H1 (cell line): ENCODE measurements at regions not wholly inside any gene's neighbourhood (a gene's known extent, or its start where the extent isn't known, plus 50 kb on each side); places are given as distances from the start of the nearest gene placed in this dataset.

Experiments used
- CTCF ChIA-PET: fragments of 300-600 bp; sonication (Branson Sonifier 250); formaldehyde crosslinking; loops from one replicate; lab custom pipeline; 2021; ENCODE audit not compliant: partially characterized antibody; lab: Charles Lee
- POLR2A ChIA-PET: fragments of 300-600 bp; sonication (Branson Sonifier 250); formaldehyde crosslinking; loops from one replicate; lab custom pipeline; 2021; ENCODE audit warnings: inconsistent platforms; ENCODE audit not compliant: partially characterized antibody; lab: Charles Lee
- DNase-seq, 2 experiments: peaks; one replicate each; pipeline versions ENCODE4 v3.0.0 to v3.0.0-alpha.2; 2010 to 2022; ENCODE audit warnings: low spot score in 2 of 2, low read depth in 1 of 2, mixed read lengths in 1 of 2
- FAIRE-seq: peaks from 2 replicates; lab custom pipeline; 2011; peaks lifted over from hg19 to GRCh38; lab: Jason Lieb, UNC
- H2AFZ ChIP-seq: 2 replicates; pipeline ENCODE4 v1.8.1; 2012; ENCODE audit warnings: low read length, inconsistent platforms
- H2AK5ac ChIP-seq: 2 replicates; pipeline ENCODE4 v1.6.1; 2013; ENCODE audit warnings: low read depth, low read length
- H2BK120ac ChIP-seq: replicated peaks from 2 replicates; pipeline ENCODE3; 2013; ENCODE audit warnings: low read depth, low read length, inconsistent platforms
- H2BK12ac ChIP-seq: 2 replicates; pipeline ENCODE4 v1.6.1; 2013; ENCODE audit warnings: low read depth, low read length
- H2BK15ac ChIP-seq: 2 replicates; pipeline ENCODE4 v1.6.1; 2013; ENCODE audit warnings: low read length
- H2BK20ac ChIP-seq: 2 replicates; pipeline ENCODE4 v1.6.1; 2013; ENCODE audit warnings: low read length
- H2BK5ac ChIP-seq: 2 replicates; pipeline ENCODE4 v1.6.1; 2013; ENCODE audit warnings: low read depth, low read length
- H3K14ac ChIP-seq: 2 replicates; pipeline ENCODE4 v1.6.1; 2013; ENCODE audit warnings: inconsistent platforms; ENCODE audit not compliant: insufficient read length
- H3K18ac ChIP-seq: 2 replicates; pipeline ENCODE4 v1.6.1; 2013; ENCODE audit warnings: low read length; ENCODE audit errors: extremely low read depth
- H3K23ac ChIP-seq: 2 replicates; pipeline ENCODE4 v1.6.1; 2013; ENCODE audit warnings: inconsistent platforms; ENCODE audit not compliant: insufficient read length
- H3K23me2 ChIP-seq: 2 replicates; pipeline ENCODE4 v1.6.1; 2013; ENCODE audit warnings: low read depth, low read length
- H3K27ac ChIP-seq: 2 replicates; pipeline ENCODE4 v1.6.1; 2011; ENCODE audit warnings: low read depth, low read length, inconsistent platforms
- H3K27me3 ChIP-seq, 4 experiments: replicated peaks in 1 of 4; 1 replicate in 1 of 4; 2 replicates in 3 of 4; pipeline versions ENCODE4 v1.6.1 to v1.8.1; 2011 to 2013; ENCODE audit warnings: low read length in 3 of 4, mild to moderate bottlenecking in 3 of 4, inconsistent platforms in 2 of 4, mixed read lengths in 2 of 4, moderate library complexity in 1 of 4; ENCODE audit not compliant: control insufficient read depth in 3 of 4, insufficient read depth in 3 of 4; ENCODE audit errors: extremely low read depth in 1 of 4
- H3K36me3 ChIP-seq, 4 experiments: 2 replicates each; pipeline versions ENCODE4 v1.6.1 to v1.8.1; 2011 to 2013; ENCODE audit warnings: mild to moderate bottlenecking in 4 of 4, low read length in 3 of 4, moderate library complexity in 2 of 4, control low read depth in 1 of 4, inconsistent platforms in 1 of 4; ENCODE audit not compliant: insufficient read depth in 4 of 4, control insufficient read depth in 2 of 4
- H3K4ac ChIP-seq: replicated peaks from 2 replicates; pipeline ENCODE3; 2013; ENCODE audit warnings: low read length, low read depth, mixed read lengths, inconsistent platforms; ENCODE audit not compliant: insufficient read length
- H3K4me1 ChIP-seq, 4 experiments: replicated peaks in 1 of 4; 1 replicate in 1 of 4; 2 replicates in 3 of 4; pipeline versions ENCODE4 v1.6.1 to v1.8.1; 2011 to 2013; ENCODE audit warnings: low read length in 3 of 4, inconsistent platforms in 2 of 4, mixed read lengths in 1 of 4; ENCODE audit not compliant: insufficient read depth in 4 of 4, control insufficient read depth in 3 of 4
- H3K4me2 ChIP-seq, 2 experiments: 2 replicates each; pipeline versions ENCODE4 v1.6.1 to v1.8.1; 2011 to 2013; ENCODE audit warnings: low read depth in 2 of 2, low read length in 2 of 2, control low read depth in 1 of 2, inconsistent platforms in 1 of 2, mild to moderate bottlenecking in 1 of 2; ENCODE audit not compliant: insufficient read depth in 1 of 2
- H3K4me3 ChIP-seq, 4 experiments: fragments of 200-600, 300-600 bp in 1 of 4; sonication (generic), shearing (Covaris generic), sonication (Bioruptor Twin) in 1 of 4; 2 replicates each; pipeline versions ENCODE4 v1.5.1 to v1.8.1; 2011 to 2016; ENCODE audit warnings: low read length in 4 of 4, low read depth in 3 of 4, control low read depth in 2 of 4, inconsistent platforms in 2 of 4, mild to moderate bottlenecking in 2 of 4, mixed read lengths in 1 of 4, moderate library complexity in 1 of 4; ENCODE audit not compliant: insufficient read depth in 2 of 4; ENCODE audit errors: extremely low read depth in 1 of 4
- H3K56ac ChIP-seq: replicated peaks from 2 replicates; pipeline ENCODE3; 2013; ENCODE audit warnings: low read depth, mild to moderate bottlenecking, mixed read lengths, low read length, inconsistent platforms; ENCODE audit not compliant: insufficient read length
- H3K79me1 ChIP-seq: 2 replicates; pipeline ENCODE4 v1.6.1; 2013; ENCODE audit warnings: low read depth, low read length, control low read depth
- H3K79me2 ChIP-seq, 2 experiments: 2 replicates each; pipeline versions ENCODE4 v1.6.1 to v1.8.1; 2012 to 2013; ENCODE audit warnings: low read length in 2 of 2, mild to moderate bottlenecking in 2 of 2, inconsistent platforms in 1 of 2; ENCODE audit not compliant: insufficient read depth in 2 of 2, control insufficient read depth in 1 of 2
- H3K9ac ChIP-seq, 4 experiments: replicated peaks in 1 of 4; 1 replicate in 1 of 4; 2 replicates in 3 of 4; pipeline versions ENCODE4 v1.6.1 to v1.8.1; 2011 to 2013; ENCODE audit warnings: low read depth in 3 of 4, low read length in 3 of 4, control low read depth in 2 of 4, mild to moderate bottlenecking in 2 of 4, moderate library complexity in 2 of 4, inconsistent platforms in 1 of 4; ENCODE audit errors: extremely low read depth in 1 of 4
- H3K9me3 ChIP-seq, 2 experiments: 2 replicates each; pipeline versions ENCODE4 v1.6.1 to v1.8.1; 2012 to 2013; ENCODE audit warnings: mild to moderate bottlenecking in 2 of 2, moderate library complexity in 2 of 2, control low read depth in 1 of 2, inconsistent platforms in 1 of 2, low read depth in 1 of 2, low read length in 1 of 2, mixed read lengths in 1 of 2; ENCODE audit not compliant: insufficient read depth in 2 of 2
- H4K20me1 ChIP-seq, 2 experiments: replicated peaks in 1 of 2; 2 replicates each; pipeline versions ENCODE3 to v1.8.1; 2011 to 2013; ENCODE audit warnings: inconsistent platforms in 2 of 2, low read length in 2 of 2, mild to moderate bottlenecking in 1 of 2; ENCODE audit not compliant: insufficient read depth in 2 of 2, control insufficient read depth in 1 of 2
- H4K5ac ChIP-seq: 2 replicates; pipeline ENCODE4 v1.6.1; 2013; ENCODE audit warnings: low read length, low read depth, mixed read lengths, inconsistent platforms; ENCODE audit not compliant: insufficient read length
- H4K8ac ChIP-seq: 2 replicates; pipeline ENCODE4 v1.8.0; 2013; ENCODE audit warnings: mild to moderate bottlenecking, moderate library complexity, low read length, inconsistent platforms; ENCODE audit not compliant: insufficient read depth; ENCODE audit errors: extremely low read depth
- H4K91ac ChIP-seq: replicated peaks from 2 replicates; pipeline ENCODE3; 2013; ENCODE audit warnings: low read length, mixed read lengths, inconsistent platforms; ENCODE audit not compliant: insufficient read length
- BACH1 ChIP-seq: IDR thresholded peaks from 2 replicates; pipeline ENCODE4 v1.6.1; 2012; ENCODE audit warnings: low read length, improper control_type of control experiment
- BCL11A ChIP-seq, 2 experiments: IDR thresholded peaks; one replicate each; pipeline ENCODE4 v1.6.1; 2011; ENCODE audit warnings: low read depth in 2 of 2, low read length in 2 of 2, mild to moderate bottlenecking in 2 of 2
- CBX8 ChIP-seq: fragments of 300-800, 300-1000 bp; sonication (generic); IDR thresholded peaks from 2 replicates; pipeline ENCODE4 v1.7.1; 2016; ENCODE audit warnings: low read depth, low read length, borderline replicate concordance
- CEBPB ChIP-seq: IDR thresholded peaks from 2 replicates; pipeline ENCODE4 v1.6.1; 2012; ENCODE audit warnings: low read depth, low read length
- FOSL1 ChIP-seq: IDR thresholded peaks from 2 replicates; pipeline ENCODE4 v1.6.1; 2011; ENCODE audit warnings: mild to moderate bottlenecking, low read depth, low read length, moderate library complexity; ENCODE audit not compliant: insufficient read depth
- JUN ChIP-seq: IDR thresholded peaks from 2 replicates; pipeline ENCODE4 v1.6.1; 2011; ENCODE audit warnings: low read depth, mild to moderate bottlenecking, improper control_type of control experiment, low read length
- MAFK ChIP-seq: IDR thresholded peaks from 2 replicates; pipeline ENCODE4 v1.6.1; 2012; ENCODE audit warnings: low read depth, mild to moderate bottlenecking, improper control_type of control experiment, low read length
- POLR2A ChIP-seq, 2 experiments: IDR thresholded peaks; 1 replicate in 1 of 2; 2 replicates in 1 of 2; pipeline ENCODE4 v1.6.1; 2011; ENCODE audit warnings: low read depth in 2 of 2, low read length in 2 of 2, mild to moderate bottlenecking in 2 of 2; ENCODE audit errors: control extremely low read depth in 1 of 2
- RNF2 ChIP-seq: fragments of 200-900, 300-1000 bp; sonication (generic); IDR thresholded peaks from 2 replicates; pipeline ENCODE4 v1.7.1; 2016; ENCODE audit warnings: borderline replicate concordance, low read depth, mild to moderate bottlenecking, antibody characterized with exemption, low read length; ENCODE audit not compliant: poor library complexity, severe bottlenecking; ENCODE audit errors: missing control alignments
- SP4 ChIP-seq: IDR thresholded peaks from 2 replicates; pipeline ENCODE4 v1.6.1; 2012; ENCODE audit warnings: low read length, inconsistent platforms
- TAF7 ChIP-seq: optimal IDR thresholded peaks from 2 replicates; pipeline ENCODE3; 2011; ENCODE audit warnings: low read depth, mild to moderate bottlenecking, inconsistent platforms, low read length, moderate library complexity, borderline replicate concordance
- YY1 ChIP-seq: IDR thresholded peaks from 2 replicates; pipeline ENCODE4 v1.6.1; 2011; ENCODE audit warnings: low read depth, mild to moderate bottlenecking, low read length
- WGBS, 2 experiments: shearing (Covaris generic) in 1 of 2; methylation state at CpG; one replicate each; pipeline versions ENCODE4 v1.1.6 to v1.1.7; 2013 to 2015; ENCODE audit warnings: low lambda C conversion rate in 2 of 2, mixed read lengths in 2 of 2, inconsistent platforms in 1 of 2, low coverage in 1 of 2, missing lambda C conversion rate in 1 of 2; ENCODE audit not compliant: insufficient replicate concordance in 2 of 2, insufficient coverage in 1 of 2, insufficient read length in 1 of 2; ENCODE audit errors: extremely low coverage in 1 of 2, missing lambda C conversion rate in 1 of 2; 5-methylcytosine and 5-hydroxymethylcytosine counted together
- TF ChIP-seq, protein P1 (sequence below): IDR thresholded peaks from 2 replicates; pipeline ENCODE4 v1.6.1; 2012; ENCODE audit warnings: inconsistent platforms
- TF ChIP-seq, protein P2 (sequence below): IDR thresholded peaks from 2 replicates; pipeline ENCODE4 v1.6.1; 2012; ENCODE audit warnings: low read length, inconsistent platforms

DNA sequence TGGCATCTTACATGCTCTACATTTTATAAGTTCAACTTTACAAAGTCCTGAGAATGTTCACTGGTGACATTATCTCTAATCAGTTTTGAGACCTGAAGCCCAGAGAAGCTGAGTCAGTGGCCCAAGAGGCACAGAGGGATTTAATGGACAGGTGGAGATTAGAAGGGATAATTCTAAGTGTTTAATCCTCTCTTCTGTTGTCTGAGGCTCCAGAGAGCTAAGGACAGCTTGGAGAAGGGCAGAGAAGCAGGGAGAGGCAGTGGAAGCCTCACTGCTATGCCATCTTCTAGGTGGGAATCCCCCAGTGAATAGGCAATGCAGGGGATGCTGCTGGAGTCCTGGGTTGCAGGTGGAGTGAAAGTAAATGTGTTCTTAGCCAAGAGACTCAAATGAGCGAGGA, 369.4 kb upstream of the SLCO3A1 start:
- no peak overlapping the region for H3K4me2 ChIP-seq
- TF ChIP-seq, protein P1, sequence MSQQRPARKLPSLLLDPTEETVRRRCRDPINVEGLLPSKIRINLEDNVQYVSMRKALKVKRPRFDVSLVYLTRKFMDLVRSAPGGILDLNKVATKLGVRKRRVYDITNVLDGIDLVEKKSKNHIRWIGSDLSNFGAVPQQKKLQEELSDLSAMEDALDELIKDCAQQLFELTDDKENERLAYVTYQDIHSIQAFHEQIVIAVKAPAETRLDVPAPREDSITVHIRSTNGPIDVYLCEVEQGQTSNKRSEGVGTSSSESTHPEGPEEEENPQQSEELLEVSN: no peak
- TF ChIP-seq POLR2A (IDR thresholded peaks at IDR 0.05; ENCODE audit: control extremely low read depth in 1 of 2, low read depth in 2 of 2, low read length in 2 of 2) (no peak), CEBPB (no peak), FOSL1 (no peak), RNF2 (no peak), JUN (no peak), BACH1 (no peak), CBX8 (no peak), MAFK (no peak), SP4 (no peak), YY1 (no peak), BCL11A (IDR thresholded peaks at IDR 0.05; ENCODE audit: low read depth in 2 of 2, low read length in 2 of 2) (no peak), TAF7 (no peak)
- TF ChIP-seq, protein P2, sequence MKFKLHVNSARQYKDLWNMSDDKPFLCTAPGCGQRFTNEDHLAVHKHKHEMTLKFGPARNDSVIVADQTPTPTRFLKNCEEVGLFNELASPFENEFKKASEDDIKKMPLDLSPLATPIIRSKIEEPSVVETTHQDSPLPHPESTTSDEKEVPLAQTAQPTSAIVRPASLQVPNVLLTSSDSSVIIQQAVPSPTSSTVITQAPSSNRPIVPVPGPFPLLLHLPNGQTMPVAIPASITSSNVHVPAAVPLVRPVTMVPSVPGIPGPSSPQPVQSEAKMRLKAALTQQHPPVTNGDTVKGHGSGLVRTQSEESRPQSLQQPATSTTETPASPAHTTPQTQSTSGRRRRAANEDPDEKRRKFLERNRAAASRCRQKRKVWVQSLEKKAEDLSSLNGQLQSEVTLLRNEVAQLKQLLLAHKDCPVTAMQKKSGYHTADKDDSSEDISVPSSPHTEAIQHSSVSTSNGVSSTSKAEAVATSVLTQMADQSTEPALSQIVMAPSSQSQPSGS: no peak

More for the DNA sequence above, 369.4 kb upstream of the SLCO3A1 start:
- Histone ChIP-seq H4K20me1 (no peaks in the 10 kb centered on the region), H3K18ac (no peak overlapping the region), H3K9ac (no peak overlapping the region), H3K56ac (no peak overlapping the region), H2BK5ac (no peak overlapping the region), H3K36me3 (no peaks in the 10 kb centered on the region), H3K79me1 (no peaks in the 10 kb centered on the region), H4K5ac (no peak overlapping the region), H2BK20ac (no peak overlapping the region), H4K91ac (no peak overlapping the region), H2BK15ac (no peak overlapping the region), H3K23ac (no peak overlapping the region), H3K23me2 (no peaks in the 10 kb centered on the region), H3K4me1 (no peaks in the 10 kb centered on the region; a peak in 1 of 7 replicates), H2BK12ac (no peak overlapping the region), H3K79me2 (no peaks in the 10 kb centered on the region), H3K4ac (no peak overlapping the region), H2BK120ac (no peak overlapping the region), H3K4me3 (no peak overlapping the region), H3K27ac (no peak overlapping the region), H4K8ac (no peak overlapping the region), H2AK5ac (no peak overlapping the region), H2AFZ (no peak overlapping the region), H3K27me3 (no peaks in the 10 kb centered on the region), H3K9me3 (no peaks in the 10 kb centered on the region), H3K14ac (no peak overlapping the region)
- DNase-seq (no peak), FAIRE-seq (no peak)
- POLR2A ChIA-PET: no interaction called here
- CTCF ChIA-PET: no interaction called here
- 75% methylated on average over 1 of the region's 1 CpG; no CpG with 5 or more reads in 1 of the 2 experiments for WGBS, 2 experiments
